HG02973 (cell line): ENCODE measurements at regions not wholly inside any gene's neighbourhood (a gene's known extent, or its start where the extent isn't known, plus 50 kb on each side); places are given as distances from the start of the nearest gene placed in this dataset.

ENCODE experiments used
- ATAC-seq: cut with Tn5 transposase; IDR thresholded peaks from one replicate; pipeline ENCODE4 v1.9.1; 2021; ENCODE audit warnings: moderate library complexity; ENCODE audit not compliant: unreplicated experiment

DNA sequence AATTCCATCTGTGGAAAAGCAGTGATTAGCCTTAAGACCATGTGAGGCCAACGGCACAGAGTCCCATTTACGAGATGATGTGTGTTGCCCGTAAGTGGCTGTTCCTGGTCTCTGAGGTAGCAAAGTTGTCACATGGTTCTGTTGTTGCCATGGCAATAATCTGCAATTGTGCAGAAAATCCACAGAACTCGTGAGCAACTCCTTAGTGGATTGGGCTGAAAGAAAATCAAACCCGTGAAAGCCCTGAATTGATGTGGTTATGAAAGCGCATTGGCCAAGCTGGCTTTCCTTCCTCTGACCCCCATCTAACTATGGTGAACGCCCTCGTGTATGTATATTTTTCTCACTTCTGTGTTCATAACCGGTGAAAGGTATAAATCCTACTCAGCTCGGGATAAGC, 614.7 kb downstream of the EBF1 start:
- ATAC-seq = no peak

DNA sequence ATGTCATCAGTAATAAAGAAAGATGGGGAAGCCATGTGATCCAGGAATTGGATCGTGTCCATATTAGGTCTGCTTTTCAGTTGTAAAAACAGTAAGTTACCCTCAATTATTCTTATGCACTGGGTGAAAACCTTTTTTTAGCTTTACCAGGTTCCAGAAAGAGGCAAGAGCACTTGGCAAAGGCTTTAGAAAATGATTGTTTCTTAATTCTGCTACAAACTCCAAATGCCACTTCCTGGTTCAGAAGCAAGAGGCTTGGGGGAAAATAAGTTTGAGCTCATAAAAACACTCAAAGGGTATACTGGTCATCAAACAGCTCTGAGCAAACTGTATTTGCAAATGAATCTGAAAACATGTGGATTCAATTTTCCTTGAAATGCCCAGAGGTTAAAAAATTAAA, 615.6 kb downstream of the EBF1 start:
- ATAC-seq = no peak

DNA sequence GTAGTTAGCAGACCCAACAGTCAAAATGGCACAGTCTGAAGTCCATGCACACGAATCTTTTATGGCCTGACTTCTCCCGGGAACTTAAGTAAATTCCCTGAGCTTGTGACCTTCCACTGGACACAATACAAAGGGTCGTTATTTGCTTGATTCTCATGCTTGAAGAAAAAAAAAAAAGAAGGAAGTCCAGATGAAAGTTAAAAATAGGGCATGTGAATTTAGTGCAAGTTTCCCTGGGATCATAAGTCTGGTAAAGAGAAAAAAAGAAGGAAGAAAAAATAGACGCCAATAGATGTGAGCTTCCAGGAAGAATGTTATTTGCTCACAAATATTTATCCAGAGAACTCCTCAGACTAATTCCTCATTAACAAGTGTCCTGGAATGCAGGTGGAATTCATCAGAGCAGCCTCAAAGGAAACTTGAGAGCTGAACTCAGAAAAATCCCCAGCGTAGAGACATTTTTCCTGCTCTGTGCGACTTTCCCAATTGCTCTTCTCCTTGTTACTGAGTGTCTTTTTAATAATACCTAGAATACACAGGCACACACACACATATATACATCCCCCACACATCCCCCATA, 616.3 kb downstream of the EBF1 start:
- ATAC-seq = no peak

- ATAC-seq = no peak
Observed at GRCh38 chr5:158482125-158482524, 617.6 kb downstream of the EBF1 start.

- no peak for ATAC-seq
Observed at GRCh38 chr5:158478139-158478538, 619.2 kb upstream of the CLINT1 start.

- no peak for ATAC-seq
Observed at GRCh38 chr5:158477214-158477613, 618.3 kb upstream of the CLINT1 start.

GRCh38 chr5:158473016-158473635, 614.2 kb upstream of the CLINT1 start:
- ATAC-seq = no peak

- no peak for ATAC-seq
Observed at GRCh38 chr5:158471535-158471924, 612.6 kb upstream of the CLINT1 start.

DNA sequence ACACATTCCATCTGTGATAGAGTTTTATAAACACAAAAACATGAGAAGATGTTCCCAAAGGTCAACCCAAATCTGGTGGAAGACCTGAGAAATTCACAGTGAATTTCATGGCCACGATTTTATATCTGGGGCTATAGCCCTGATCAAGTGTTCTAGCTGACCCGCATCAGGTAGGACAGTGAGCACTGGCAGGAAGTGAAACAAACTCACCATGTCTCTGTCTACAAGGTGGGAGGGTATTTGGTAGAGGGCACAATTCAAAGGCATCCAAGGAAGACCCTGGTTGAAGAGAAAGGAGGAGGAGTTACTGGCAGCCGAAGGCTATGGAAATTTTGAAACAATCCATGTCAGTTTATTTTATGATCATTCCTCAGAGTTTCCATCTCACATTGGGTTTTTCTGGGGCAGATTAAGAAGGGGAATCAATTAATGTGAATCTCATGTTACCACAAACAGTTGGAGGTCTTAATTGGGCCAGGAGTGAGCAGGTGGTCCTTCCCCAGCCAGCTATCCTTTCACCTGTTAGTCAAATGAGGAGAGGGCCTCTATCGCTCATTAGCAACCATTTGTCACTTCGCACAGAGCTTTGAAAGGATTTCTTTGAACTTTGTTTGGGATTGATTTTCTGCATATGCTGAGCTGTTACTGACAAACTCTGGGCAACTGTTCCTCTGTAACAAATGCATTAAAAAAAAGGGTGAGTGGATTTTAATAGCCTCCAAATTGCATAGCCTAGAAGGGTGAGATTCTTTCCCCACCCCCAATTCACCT, 612.0 kb upstream of the CLINT1 start:
- ATAC-seq = no peak

DNA sequence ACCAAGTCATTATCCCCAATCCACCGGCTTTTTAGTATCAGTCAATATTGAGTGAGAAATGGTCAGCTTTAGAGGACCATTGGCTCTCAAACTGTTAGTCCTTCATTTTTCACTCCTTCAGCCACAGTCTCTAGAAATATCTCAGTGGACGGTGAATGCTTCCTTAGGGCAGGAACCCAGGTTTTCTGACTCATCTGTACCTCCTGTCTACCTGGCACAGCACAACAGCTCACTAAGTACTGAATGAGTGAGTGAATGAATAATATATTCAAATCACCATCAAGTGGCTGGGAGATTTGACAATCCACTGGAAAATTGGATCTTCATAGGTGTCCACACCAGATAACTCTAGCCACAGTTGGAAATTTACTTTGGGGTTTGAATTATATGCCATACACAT, 609.5 kb upstream of the CLINT1 start:
- ATAC-seq = no peak

DNA sequence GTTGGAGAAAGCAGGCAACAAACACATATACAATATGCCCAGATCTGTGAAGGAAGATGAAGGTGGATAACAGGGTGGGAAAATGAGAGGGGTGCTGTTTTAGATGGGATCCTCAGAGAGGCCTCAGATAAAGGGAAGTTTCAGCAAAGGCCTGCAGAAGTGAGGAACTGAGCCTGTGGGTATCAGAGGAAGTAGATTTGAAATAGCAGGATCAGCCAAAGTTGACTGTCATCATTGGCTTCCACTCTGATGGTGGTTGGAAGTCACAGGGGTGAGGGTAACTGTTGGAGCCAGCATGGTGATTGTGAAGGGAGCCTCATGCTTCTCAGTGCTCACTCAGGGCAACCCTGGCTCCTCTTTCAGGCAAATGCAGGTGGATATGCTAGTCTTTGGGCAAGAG, 607.2 kb upstream of the CLINT1 start:
- ATAC-seq = no peak

DNA sequence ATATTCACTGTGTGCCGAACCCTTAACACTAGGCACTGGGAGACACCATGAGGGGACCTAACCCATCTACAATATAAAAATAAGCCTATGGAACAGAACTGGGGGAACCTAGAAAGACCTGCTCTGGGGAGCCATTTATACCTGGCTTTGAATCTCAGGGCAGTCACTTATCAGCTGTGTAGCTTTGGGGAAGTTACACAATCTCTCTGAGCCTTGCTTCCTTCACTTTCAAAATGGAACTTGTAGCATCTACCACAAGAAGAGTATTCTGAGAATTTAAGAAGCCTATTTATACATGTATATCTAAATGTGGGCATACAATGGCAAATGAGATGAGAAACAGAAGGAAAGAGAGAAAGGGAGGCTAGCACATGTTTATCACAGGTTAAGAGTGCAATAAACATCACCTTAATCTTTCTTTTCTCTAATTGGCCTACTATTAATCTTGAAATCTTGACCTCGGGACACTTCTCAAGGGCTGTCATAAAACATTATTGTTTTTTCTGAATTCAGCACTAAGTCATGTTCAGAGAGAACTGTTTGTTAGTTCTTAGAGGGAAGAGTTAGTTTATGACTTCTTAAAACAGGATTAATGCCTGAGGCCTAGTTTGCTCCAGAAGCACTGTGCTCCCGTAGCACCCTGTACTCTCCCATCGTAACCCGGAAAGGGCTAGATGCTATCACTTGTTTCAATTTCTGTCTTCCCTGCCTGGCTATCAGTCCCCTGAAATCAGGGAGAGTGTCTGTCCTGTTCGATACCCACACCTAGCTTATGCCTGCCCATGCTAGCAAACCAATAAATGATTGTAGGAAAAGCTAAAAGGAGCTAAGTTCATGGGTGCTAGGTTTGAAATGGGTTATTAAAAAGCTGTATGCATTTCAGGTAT, 606.4 kb upstream of the CLINT1 start:
- ATAC-seq = no peak

- no peak for ATAC-seq
Observed at GRCh38 chr5:158464383-158464782, 605.4 kb upstream of the CLINT1 start.

DNA sequence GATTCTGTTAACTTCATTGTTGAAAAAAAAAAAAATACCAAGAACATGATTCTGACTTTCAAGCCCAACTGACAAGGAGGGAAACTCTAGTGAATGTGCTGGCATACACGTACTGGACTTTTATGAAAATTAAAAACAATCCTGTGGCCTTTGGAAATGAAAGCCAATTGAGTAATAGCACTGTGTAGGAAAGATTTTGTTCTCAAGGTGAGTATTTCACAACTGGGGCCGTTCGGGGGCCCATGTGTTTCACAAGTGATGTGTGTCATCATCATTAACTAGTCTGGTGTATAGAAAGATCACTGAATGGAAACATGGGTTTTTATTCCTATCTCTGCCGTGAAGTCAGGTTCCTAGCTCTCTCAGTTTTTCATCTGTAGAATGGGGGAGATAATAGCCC, 605.0 kb upstream of the CLINT1 start:
- ATAC-seq = no peak

- no peak for ATAC-seq
Observed at GRCh38 chr5:158463188-158463587, 604.2 kb upstream of the CLINT1 start.

GRCh38 chr5:158462349-158463114, 603.6 kb upstream of the CLINT1 start:
- ATAC-seq = no peak

DNA sequence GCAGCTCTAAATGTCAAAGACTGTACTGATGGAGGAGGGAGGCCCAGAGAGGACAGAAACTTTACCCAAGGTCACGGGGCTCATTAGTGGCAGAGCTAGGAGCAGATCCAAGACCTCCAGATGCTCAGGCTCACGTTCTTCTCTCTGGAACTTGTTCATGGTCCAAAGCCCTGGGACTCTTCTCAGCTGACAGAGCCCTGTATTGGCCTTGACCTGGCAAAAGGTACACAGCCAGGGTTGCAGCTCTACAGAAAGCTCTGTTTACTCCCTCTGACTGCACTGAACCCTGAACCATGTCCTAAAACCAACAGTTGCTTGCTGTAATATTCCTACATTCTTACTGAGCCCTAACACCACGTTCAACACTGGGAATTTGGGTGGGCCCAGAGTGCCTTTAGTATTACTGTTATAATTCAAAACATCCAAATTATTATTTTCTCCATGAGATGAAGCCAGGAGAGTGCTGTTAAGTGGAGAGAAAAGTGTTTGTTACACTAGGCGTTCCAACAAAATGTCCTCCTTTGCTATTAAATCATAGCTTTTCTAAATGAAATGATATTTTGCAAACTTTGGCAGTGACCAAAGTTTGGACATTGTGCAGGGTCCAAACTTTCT, 602.4 kb upstream of the CLINT1 start:
- no peak for ATAC-seq

- ATAC-seq = no peak
Observed at GRCh38 chr5:158458086-158458485, 599.1 kb upstream of the CLINT1 start.

- ATAC-seq = no peak
Observed at GRCh38 chr5:158456756-158457155, 597.8 kb upstream of the CLINT1 start.

DNA sequence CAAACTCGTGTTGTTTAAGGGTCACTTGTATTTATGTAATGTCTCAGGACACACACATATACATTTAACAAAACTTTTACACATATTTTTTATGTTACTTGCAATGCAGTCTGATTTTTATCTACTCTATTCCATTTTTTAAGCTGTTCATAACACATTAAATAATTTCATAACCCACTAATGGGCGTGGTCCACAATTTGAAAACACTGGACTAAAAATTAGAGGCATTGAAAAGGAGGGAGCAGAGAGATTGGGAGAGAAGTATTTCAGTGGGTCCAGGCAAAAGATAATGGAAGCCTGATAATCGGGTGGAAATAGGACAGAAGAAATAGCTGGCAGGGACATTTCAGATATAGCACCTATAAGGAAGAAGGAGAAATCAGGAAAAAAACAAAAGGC, 597.3 kb upstream of the CLINT1 start:
- no peak for ATAC-seq
